ENCODE measurements at regions not wholly inside any gene's neighbourhood (a gene's known extent, or its start where the extent isn't known, plus 50 kb on each side); places are given as distances from the start of the nearest gene placed in this dataset.

DNA sequence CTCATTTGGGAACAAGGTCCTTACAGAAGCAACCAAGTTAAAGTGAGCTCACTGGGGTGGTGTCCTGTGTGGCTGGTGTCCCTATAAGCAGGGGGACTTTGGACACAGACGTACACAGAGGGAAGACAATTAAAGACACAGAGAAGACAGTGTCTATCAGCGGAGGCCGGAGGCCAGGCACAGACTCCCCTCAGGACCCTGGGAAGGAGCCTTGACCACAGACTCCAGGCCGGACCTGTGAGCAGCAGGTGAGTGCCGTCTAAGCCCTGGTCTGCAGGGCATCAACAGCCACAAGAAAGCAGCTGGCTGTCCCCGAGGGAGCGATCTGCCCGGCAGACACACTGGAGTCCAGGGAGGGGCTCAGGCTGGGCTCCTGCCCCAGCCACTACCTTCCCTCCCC is 219.1 kb upstream of the C14orf180 start (continued):
- no peak for TF ChIP-seq ZNF266 (tag by site-specific recombination; IDR thresholded peaks at IDR 0.05; ENCODE audit: low read depth)

DNA sequence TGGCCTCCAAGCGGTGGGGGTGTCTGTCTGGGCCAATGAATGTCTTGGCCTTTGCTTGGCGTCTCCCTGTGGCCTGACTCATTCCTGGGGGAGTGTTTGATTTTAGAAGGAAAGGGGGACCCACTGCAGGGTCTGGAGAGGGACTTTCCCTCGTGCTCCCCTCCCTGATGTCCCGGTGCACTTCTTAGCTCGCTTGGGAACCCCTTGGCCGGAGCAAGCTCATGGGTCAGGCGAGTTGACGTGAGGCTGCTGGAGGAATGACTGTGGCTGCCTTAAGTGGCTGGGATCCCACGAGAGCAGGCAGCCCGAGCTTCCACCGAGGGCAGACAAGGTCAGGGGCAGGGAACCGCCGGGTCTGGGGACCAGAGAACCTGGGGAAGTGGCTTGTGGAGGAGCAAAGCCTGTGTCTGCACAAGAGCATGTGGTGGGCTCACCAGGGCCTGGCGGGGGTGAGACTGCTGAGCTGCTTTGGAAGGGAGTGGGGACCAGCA is 218.4 kb upstream of the C14orf180 start:
- Histone ChIP-seq H3K4me1 (ENCODE audit: control insufficient read depth, insufficient read depth, low read length) (no peaks in the 10 kb centered on the region), H3K36me3 (ENCODE audit: control insufficient read depth in 2 of 2, insufficient read depth in 1 of 2, low read length in 2 of 2) (no peaks in the 10 kb centered on the region), H3K9me3 (ENCODE audit: control insufficient read depth, insufficient read depth, low read depth, low read length) (no peaks in the 10 kb centered on the region), H3K4me3 (ENCODE audit: low read depth, low read length) (no peak overlapping the region), H3K27ac (ENCODE audit: extremely low read depth, low read depth, low read length) (no peak overlapping the region)
- TF ChIP-seq TRIM28 (IDR thresholded peaks at IDR 0.05; ENCODE audit: borderline replicate concordance, low read length) (no peak), ZSCAN16 (tag by site-specific recombination; IDR thresholded peaks at IDR 0.05) (no peak), ZNF791 (tag by site-specific recombination; IDR thresholded peaks at IDR 0.05) (no peak), ZNF155 (tag by site-specific recombination; IDR thresholded peaks at IDR 0.05) (no peak), ZNF16 (tag by site-specific recombination; IDR thresholded peaks at IDR 0.05; ENCODE audit: low read depth) (no peak), SP3 (tag by site-specific recombination; IDR thresholded peaks at IDR 0.05) (no peak), ZNF19 (tag by site-specific recombination; IDR thresholded peaks at IDR 0.05; ENCODE audit: low read depth) (no peak), ZNF221 (tag by site-specific recombination; IDR thresholded peaks at IDR 0.05; ENCODE audit: borderline replicate concordance) (no peak), ZSCAN23 (tag by site-specific recombination; IDR thresholded peaks at IDR 0.05) (no peak), ZNF112 (tag by site-specific recombination; IDR thresholded peaks at IDR 0.05) (no peak), ZNF623 (tag by site-specific recombination; IDR thresholded peaks at IDR 0.05) (no peak), ZNF266 (tag by site-specific recombination; IDR thresholded peaks at IDR 0.05; ENCODE audit: low read depth) (no peak), ZNF530 (tag by site-specific recombination; IDR thresholded peaks at IDR 0.05; ENCODE audit: low read depth) (no peak), HOXD13 (CRISPR knock-in tag; IDR thresholded peaks at IDR 0.05; ENCODE audit: borderline replicate concordance) (no peak)
- TF ChIP-seq, protein P1, sequence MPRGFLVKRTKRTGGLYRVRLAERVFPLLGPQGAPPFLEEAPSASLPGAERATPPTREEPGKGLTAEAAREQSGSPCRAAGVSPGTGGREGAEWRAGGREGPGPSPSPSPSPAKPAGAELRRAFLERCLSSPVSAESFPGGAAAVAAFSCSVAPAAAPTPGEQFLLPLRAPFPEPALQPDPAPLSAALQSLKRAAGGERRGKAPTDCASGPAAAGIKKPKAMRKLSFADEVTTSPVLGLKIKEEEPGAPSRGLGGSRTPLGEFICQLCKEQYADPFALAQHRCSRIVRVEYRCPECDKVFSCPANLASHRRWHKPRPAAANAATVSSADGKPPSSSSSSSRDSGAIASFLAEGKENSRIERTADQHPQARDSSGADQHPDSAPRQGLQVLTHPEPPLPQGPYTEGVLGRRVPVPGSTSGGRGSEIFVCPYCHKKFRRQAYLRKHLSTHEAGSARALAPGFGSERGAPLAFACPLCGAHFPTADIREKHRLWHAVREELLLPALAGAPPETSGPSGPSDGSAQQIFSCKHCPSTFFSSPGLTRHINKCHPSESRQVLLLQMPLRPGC (tag by site-specific recombination; IDR thresholded peaks at IDR 0.05): no peak
- TF ChIP-seq, protein P2, sequence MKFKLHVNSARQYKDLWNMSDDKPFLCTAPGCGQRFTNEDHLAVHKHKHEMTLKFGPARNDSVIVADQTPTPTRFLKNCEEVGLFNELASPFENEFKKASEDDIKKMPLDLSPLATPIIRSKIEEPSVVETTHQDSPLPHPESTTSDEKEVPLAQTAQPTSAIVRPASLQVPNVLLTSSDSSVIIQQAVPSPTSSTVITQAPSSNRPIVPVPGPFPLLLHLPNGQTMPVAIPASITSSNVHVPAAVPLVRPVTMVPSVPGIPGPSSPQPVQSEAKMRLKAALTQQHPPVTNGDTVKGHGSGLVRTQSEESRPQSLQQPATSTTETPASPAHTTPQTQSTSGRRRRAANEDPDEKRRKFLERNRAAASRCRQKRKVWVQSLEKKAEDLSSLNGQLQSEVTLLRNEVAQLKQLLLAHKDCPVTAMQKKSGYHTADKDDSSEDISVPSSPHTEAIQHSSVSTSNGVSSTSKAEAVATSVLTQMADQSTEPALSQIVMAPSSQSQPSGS (tag by site-specific recombination; IDR thresholded peaks at IDR 0.05; ENCODE audit: low read depth): no peak
- ChIA-PET POLR2A (no interaction called here), CTCF (interaction anchor here (1.6 kb wide), 1 partner anchor 9 kb away, joined by 3 read pairs; no protein-coding TSS in a partner anchor)

DNA sequence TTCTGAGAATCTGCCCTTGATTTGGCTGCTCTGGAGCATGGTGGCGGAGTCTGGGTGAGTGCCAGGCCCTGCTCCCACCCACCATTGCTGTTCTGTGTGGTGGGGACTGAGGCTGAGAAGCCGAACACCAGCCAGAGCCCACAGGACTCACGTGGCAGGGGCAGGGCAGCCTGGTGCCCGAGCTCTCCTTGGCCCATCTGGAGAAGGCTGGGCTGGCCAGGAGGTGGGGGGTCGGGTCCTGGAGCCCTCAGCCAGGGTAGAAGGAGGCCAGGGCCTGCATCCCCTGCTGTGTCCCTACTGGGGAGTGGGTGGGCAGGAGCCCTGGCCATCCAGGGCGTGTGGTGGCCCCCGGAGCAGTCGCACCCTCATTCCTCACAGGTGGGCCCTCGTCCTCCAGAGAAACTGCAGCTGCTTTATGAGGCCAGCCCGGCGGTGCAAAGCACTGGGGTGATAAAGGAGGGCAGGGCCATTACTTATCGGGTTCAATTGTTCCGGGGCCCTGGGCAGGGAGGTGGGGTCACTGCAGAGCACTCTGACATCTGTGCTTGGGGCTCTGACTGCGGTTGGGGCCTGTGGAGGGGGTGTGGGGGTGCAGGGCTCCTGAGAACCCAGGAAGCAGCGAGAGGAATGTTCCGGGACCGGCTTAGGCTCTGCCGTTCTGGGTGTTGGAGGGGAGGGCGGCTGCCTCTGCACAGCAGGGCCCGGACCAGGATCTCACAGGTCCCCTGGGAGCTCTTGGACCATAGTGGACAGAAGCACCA is 217.5 kb upstream of the C14orf180 start:
- Histone ChIP-seq H3K27ac (ENCODE audit: extremely low read depth, low read depth, low read length) (no peak overlapping the region), H3K9me3 (ENCODE audit: control insufficient read depth, insufficient read depth, low read depth, low read length) (no peaks in the 10 kb centered on the region), H3K4me3 (ENCODE audit: low read depth, low read length) (no peak overlapping the region), H3K4me1 (ENCODE audit: control insufficient read depth, insufficient read depth, low read length) (no peaks in the 10 kb centered on the region), H3K36me3 (ENCODE audit: control insufficient read depth in 2 of 2, insufficient read depth in 1 of 2, low read length in 2 of 2) (no peaks in the 10 kb centered on the region)
- TF ChIP-seq ZNF830 (tag by site-specific recombination; IDR thresholded peaks at IDR 0.05; ENCODE audit: low read depth) (no peak), ZNF623 (tag by site-specific recombination; IDR thresholded peaks at IDR 0.05) (no peak), ZIC2 (tag by site-specific recombination; IDR thresholded peaks at IDR 0.05) (no peak), SP3 (tag by site-specific recombination; IDR thresholded peaks at IDR 0.05) (no peak), ZFP69B (tag by site-specific recombination; IDR thresholded peaks at IDR 0.05) (no peak), KLF1 (tag by site-specific recombination; IDR thresholded peaks at IDR 0.05) (no peak), ZNF416 (tag by site-specific recombination; IDR thresholded peaks at IDR 0.05) (no peak), ZNF768 (tag by site-specific recombination; IDR thresholded peaks at IDR 0.05) (no peak), WT1 (tag by site-specific recombination; IDR thresholded peaks at IDR 0.05) (no peak), ZBTB48 (tag by site-specific recombination; IDR thresholded peaks at IDR 0.05) (no peak), ZNF624 (tag by site-specific recombination; IDR thresholded peaks at IDR 0.05) (no peak)
- TF ChIP-seq, protein P3, sequence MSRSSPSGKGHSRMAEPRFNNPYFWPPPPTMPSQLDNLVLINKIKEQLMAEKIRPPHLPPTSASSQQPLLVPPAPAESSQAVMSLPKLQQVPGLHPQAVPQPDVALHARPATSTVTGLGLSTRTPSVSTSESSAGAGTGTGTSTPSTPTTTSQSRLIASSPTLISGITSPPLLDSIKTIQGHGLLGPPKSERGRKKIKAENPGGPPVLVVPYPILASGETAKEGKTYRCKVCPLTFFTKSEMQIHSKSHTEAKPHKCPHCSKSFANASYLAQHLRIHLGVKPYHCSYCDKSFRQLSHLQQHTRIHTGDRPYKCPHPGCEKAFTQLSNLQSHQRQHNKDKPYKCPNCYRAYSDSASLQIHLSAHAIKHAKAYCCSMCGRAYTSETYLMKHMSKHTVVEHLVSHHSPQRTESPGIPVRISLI (tag by site-specific recombination; IDR thresholded peaks at IDR 0.05): no peak
- TF ChIP-seq, protein P4, sequence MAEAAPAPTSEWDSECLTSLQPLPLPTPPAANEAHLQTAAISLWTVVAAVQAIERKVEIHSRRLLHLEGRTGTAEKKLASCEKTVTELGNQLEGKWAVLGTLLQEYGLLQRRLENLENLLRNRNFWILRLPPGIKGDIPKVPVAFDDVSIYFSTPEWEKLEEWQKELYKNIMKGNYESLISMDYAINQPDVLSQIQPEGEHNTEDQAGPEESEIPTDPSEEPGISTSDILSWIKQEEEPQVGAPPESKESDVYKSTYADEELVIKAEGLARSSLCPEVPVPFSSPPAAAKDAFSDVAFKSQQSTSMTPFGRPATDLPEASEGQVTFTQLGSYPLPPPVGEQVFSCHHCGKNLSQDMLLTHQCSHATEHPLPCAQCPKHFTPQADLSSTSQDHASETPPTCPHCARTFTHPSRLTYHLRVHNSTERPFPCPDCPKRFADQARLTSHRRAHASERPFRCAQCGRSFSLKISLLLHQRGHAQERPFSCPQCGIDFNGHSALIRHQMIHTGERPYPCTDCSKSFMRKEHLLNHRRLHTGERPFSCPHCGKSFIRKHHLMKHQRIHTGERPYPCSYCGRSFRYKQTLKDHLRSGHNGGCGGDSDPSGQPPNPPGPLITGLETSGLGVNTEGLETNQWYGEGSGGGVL (tag by site-specific recombination; IDR thresholded peaks at IDR 0.05): no peak
- ChIA-PET CTCF (no interaction called here), POLR2A (no interaction called here)

Measured in HEK293 (cell line).